ENCODE measurements at regions not wholly inside any gene's neighbourhood (a gene's known extent, or its start where the extent isn't known, plus 50 kb on each side); places are given as distances from the start of the nearest gene placed in this dataset.

- no peak for DNase-seq
- H3K27ac ChIP-seq, result no peak overlapping the region
- H3K36me3 ChIP-seq, result no peaks in the 10 kb centered on the region
- peaks cover 0 to 3% (median 0%) of the 10 kb centered on the region in 4 donors for H3K4me1 ChIP-seq
- H3K27me3 ChIP-seq, result no peaks in the 10 kb centered on the region
- H3K4me3 ChIP-seq, result no peak overlapping the region
- H3K9me3 ChIP-seq, result no peaks in the 10 kb centered on the region
- TF ChIP-seq CTCF (IDR thresholded peaks at IDR 0.05) (no peak), POLR2A (IDR thresholded peaks at IDR 0.05) (no peak)
Measured at GRCh38 chr6:119800526-119800925, 451.0 kb upstream of the MAN1A1 start.

- TF ChIP-seq CTCF (IDR thresholded peaks at IDR 0.05) (no peak), POLR2A (IDR thresholded peaks at IDR 0.05) (no peak)
- Histone ChIP-seq H3K27ac (no peak overlapping the region), H3K4me3 (no peak overlapping the region)
Measured at GRCh38 chr6:119799596-119800509, 450.3 kb upstream of the MAN1A1 start.

GRCh38 chr6:119791736-119792135 lies 442.2 kb upstream of the MAN1A1 start:
- Histone ChIP-seq H3K27me3 (no peaks in the 10 kb centered on the region), H3K4me3 (no peak overlapping the region), H3K4me1 (no peaks in the 10 kb centered on the region), H3K9me3 (no peaks in the 10 kb centered on the region), H3K36me3 (no peaks in the 10 kb centered on the region), H3K27ac (no peak overlapping the region)
- no peak for DNase-seq
- TF ChIP-seq POLR2A (IDR thresholded peaks at IDR 0.05) (no peak), CTCF (IDR thresholded peaks at IDR 0.05) (no peak)

More at GRCh38 chr6:119799596-119800509, 450.3 kb upstream of the MAN1A1 start:
- H3K27me3 ChIP-seq, result no peaks in the 10 kb centered on the region
- H3K9me3 ChIP-seq, result no peaks in the 10 kb centered on the region
- peaks cover 0 to 3% (median 0%) of the 10 kb centered on the region in 4 donors for H3K4me1 ChIP-seq
- no peaks in the 10 kb centered on the region for H3K36me3 ChIP-seq
- DNase-seq, result no peak

- Histone ChIP-seq H3K36me3 (no peaks in the 10 kb centered on the region), H3K9me3 (no peaks in the 10 kb centered on the region), H3K4me1 (no peaks in the 10 kb centered on the region), H3K27me3 (no peaks in the 10 kb centered on the region), H3K4me3 (no peak overlapping the region), H3K27ac (no peak overlapping the region)
- TF ChIP-seq POLR2A (IDR thresholded peaks at IDR 0.05) (no peak), CTCF (IDR thresholded peaks at IDR 0.05) (no peak)
- no peak for DNase-seq
Measured at GRCh38 chr6:119781365-119781764, 431.8 kb upstream of the MAN1A1 start.

GRCh38 chr6:119768201-119768600 lies 418.6 kb upstream of the MAN1A1 start:
- Histone ChIP-seq H3K27ac (no peak overlapping the region), H3K4me1 (no peaks in the 10 kb centered on the region), H3K27me3 (no peaks in the 10 kb centered on the region), H3K4me3 (no peak overlapping the region), H3K9me3 (no peaks in the 10 kb centered on the region), H3K36me3 (no peaks in the 10 kb centered on the region)
- TF ChIP-seq CTCF (IDR thresholded peaks at IDR 0.05) (no peak), POLR2A (IDR thresholded peaks at IDR 0.05) (no peak)
- DNase-seq, result no peak

Data from Peyer's patch (tissue), 4 donors.